Medulla oblongata (tissue), 1 donor: ENCODE measurements at regions not wholly inside any gene's neighbourhood (a gene's known extent, or its start where the extent isn't known, plus 50 kb on each side); places are given as distances from the start of the nearest gene placed in this dataset.
"Not testable (repeated sequence)": the region's sequence is repeated elsewhere in the genome, so short reads cannot be mapped to it uniquely, and the experiment has no call there.

Experiments
- DNase-seq: peaks from one replicate; pipeline ENCODE4 v3.0.0-alpha.2; 2015; ENCODE audit errors: extremely low spot score

DNA sequence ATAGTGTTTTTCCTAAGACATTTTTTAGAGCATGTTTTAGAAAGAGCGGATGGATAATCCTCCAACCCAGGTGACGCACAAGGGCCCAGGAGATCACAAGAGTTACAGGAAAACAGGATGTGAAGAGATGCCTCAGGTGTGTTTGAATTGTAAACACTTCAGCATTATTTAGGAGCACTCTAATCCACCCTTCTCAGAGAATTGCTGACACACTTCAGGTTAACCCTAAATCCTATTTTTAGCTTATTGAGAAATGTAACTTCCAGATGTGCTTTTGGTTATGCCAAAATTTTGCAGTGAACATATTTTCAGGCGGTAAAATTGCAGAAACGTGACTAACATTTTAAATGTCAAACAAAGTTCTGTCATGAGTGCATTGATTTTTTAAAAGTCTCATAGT, 755.4 kb upstream of the CTNND2 start:
- DNase-seq = no peak

DNA sequence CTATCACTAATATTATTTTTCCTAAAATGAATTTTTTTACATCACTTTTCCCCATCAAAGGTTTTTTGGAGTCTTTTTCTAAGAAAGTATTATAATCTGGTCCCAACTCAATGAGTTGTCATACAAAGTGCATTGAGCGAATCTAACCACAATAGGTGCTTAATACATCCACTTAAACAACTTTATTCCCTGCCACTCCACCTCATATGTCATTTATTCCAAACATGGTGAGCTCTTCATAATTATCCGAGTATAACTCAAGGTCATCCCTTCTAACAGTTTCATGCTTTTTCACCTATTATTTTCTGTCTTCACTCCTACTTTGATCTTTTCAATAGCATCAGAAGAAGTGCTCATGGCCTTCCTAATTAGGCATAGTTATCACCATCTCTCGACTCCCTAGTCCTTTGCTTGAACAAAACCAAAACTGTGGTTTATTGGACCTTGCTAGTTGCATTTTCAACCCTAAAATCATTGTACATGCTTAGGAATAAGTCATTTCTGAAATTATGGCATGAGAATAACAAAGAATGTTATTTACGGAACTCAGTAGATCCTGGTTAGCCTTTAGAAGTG, 754.7 kb upstream of the CTNND2 start:
- DNase-seq = no peak

DNA sequence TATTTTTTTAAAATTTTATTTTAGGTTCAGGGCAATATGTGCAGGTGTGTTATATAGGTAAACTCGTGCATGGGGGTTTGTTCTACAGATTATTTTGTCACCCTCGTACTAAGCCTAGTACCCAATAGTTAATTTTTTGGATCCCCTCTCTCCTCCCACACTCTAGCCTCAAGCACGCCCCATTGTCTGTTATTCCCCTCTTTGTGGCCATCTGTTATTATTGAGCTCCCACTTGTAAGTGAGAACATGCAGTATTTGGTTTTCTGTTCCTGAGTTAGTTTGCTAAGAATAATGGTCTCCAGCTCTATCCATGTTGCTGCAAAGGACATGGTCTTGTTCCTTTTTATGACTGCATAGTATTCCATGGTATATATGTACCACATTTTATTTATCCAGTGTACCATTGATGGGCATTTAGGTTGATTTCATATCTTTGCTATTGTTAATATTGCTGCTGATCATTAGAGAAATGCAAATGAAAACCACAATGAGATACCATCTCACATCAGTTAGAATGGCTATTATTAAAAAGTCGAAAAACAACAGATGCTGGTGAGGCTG, 753.7 kb upstream of the CTNND2 start:
- not testable (repeated sequence) for DNase-seq

DNA sequence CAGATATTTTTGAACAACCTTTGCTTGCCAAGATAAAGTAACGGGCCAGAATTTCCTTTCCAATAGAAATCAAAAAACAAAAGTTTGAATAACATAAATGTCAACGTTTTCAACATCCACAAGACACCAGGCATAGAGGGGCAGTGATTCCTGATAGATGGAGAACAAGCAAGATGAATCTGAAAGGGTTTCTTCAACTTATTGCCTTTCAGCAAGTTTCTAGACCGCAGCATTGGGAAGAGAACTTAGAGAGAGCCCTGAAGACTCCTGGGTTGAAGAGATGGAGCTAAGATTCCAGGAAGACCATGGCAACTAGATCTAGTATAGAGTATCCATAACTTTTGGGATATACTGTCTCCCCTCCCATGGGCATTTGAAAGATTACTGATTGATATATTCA, 751.4 kb upstream of the CTNND2 start:
- DNase-seq = no peak

DNA sequence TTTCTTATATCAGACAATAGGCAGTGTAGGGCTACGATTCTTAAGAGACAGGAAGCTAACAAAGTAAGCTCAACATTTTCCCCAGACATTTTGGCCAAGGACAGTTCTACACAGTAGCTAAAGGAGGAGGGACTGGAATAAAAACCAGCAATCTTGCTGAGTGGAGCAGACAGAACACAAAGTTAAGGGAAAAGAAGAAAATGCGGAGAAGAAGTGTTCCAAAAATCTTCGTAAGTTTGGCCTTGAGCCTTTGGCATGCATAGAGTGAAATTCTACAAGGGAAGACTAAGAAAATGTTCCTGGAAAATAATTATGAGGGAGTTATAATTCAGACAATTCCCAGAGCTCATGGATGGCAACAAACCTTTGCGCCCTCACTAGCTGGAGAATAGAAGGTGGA, 748.0 kb upstream of the CTNND2 start:
- no peak for DNase-seq

DNA sequence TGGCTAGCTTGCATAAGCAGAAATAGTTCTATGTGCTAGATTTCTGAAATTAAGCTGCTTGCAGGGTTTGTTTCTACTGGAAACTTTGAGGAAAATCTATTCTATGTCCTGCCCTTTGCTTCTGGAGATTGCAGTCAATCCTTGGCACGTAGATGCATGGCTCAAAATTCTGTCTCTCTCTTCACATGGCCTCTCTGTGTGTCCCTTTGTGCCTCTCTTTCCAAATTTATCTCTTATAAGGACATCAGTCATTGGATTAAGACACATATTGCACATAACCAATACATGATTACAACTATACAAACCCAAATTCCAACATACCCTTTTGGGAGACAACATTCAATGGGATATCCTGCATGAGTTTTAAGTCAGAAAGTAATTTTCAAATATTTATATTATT, 744.3 kb upstream of the CTNND2 start:
- no peak for DNase-seq

DNA sequence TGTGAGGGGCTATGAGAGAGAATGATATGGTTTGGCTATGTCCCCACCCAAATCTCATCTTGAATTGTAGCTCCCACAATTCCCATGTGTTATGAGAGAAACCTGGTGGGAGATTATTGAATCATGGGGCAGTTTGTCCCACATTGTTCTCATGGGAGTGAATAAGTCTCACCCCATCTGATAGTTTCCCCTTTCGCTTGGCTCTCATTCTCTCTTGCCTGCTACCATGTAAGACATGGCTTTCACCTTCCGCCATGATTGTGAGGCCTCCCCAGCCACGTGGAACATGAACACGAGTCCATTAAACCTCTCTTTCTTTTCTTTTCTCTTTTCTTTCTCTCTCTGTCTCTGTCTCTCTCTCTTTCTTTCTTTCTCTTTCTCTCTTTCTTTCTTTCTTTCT, 743.4 kb upstream of the CTNND2 start:
- DNase-seq = no peak

DNA sequence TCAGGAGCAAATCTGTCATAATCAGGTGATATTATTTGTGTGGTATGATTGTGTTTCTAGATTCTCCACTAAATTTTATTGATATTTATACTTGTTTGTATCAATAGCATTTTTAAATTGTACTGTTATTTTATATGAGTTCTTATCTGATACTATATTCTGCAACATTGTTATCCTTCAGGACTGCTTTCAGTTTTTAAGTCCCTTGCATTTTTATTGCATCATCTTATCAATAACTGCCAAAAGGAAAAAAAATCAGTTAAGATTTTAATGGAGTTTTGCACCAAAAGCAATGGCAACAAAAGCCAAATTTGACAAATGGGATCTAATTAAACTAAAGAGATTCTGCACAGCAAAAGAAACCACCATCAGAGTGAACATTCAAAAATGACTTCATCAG, 741.3 kb upstream of the CTNND2 start:
- no peak for DNase-seq

DNA sequence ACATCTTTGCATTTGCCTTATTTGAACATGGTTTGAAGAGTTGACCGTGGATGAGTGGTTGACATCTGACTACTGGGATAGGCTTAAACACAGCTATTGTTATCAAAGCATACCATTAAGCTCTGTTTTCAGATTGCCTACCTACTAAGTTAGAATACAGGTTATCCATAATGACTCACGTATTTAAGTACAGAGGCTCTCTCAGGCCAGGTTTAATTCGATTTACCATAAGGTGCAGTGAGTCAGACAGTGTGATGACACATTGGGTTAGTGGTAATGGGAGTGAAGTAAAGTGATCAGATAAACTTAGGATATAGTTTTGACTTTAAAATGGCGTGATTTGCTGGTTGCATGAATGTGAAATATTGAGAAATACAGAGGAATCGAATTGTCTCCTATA, 732.0 kb upstream of the CTNND2 start:
- DNase-seq = no peak

DNA sequence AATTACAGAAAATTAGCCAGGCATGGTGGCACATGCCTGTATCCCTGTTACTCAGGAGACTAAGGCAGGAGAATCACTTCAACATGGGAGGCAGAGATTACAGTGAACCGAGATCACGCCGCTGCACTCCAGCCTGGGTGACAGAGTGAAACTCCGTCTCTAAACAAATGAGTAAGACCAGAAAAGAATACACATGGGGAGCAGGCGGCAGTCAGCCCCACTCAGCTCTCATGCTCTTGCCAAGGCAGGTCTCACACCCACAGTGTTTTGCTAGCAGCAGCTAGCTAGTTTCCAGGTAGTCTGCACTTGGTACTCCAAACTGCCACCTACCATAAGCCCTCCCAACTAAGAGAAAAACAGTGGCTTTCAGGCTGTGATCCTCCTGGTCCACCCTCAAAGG, 722.3 kb upstream of the CTNND2 start:
- DNase-seq = no peak

DNA sequence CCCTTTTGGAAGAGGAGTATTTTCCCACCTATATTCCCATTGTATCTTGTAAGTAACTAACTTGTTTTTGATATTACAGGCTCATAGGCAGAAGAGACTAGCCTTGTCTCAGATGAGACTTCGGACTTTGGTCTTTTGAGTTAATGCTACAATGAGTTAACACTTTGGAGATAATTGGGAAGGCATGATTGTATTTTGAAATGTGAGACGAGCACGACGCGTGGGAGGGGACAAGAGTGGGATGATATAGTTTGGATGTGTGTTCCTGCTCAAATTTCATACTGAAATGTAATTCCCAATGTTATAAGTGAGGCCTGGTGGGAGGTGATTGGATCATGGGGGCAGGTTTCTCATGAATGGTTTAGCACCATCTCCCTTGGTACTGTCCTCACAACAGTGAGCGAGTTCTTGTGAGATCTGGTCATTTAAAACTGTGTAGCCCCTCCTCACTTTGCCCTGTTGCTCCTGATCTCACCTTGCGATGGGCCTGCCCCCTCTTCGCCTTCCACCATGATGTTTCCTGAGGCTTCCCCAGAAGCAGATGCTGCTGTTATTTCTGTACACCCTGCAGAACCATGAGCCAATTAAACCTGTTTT, 721.5 kb upstream of the CTNND2 start:
- no peak for DNase-seq

DNA sequence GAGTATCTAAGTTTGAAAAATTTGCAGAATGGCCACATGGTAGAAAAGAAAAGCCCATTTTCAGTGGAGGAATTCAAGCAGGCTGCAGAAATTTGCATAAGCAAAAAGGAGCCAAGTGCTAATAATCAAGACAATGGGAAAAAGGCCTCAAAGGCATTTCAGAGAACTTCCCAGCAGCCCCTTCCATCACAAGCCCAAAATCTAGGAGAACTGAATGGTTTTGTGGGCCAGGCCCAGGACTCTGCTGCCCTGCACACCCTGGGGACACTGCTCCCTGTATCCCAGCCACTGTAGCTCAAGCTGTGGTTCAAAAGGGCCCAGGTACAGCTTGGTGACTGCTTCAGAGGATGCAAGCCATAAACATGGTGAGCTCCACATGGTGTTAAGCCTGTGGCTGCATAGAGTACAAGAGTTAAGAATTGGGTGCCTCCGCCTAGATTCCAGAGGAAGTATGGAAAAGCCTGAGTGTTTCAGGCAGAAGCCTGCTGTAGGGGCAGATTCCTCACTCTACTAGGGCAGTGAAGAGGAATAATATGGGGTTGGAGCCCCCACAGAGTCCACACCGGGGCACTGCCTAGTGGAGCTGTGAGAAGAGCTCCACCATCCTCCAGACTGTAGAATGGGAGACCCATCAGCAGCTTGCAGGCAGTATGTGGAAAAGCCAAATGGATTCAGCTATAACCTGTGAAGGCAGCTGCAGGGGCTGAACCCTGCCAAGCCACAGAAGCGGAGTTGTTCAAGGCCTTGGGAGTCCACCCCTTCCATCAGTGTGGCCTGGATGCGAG, 720.7 kb upstream of the CTNND2 start:
- DNase-seq = no peak

DNA sequence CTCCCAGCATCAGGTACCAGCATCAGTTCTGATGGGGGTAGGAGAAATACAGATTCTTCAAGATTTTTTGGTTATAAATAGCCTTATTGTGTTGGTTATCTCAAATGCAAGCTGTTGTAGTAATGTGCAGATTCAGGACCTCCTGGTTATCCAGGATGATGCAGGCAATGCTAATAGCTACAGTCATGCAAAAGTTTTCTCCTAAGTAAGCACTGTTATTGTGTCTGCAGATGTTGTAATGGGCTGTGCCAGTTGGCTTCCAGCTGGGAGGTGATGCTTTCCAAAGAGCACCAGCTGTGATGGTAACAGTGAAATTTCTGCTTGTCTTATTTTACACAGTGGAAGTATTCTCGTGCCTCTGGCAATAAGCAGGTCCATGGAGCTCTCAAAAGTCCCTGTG, 719.2 kb upstream of the CTNND2 start:
- DNase-seq = no peak

DNA sequence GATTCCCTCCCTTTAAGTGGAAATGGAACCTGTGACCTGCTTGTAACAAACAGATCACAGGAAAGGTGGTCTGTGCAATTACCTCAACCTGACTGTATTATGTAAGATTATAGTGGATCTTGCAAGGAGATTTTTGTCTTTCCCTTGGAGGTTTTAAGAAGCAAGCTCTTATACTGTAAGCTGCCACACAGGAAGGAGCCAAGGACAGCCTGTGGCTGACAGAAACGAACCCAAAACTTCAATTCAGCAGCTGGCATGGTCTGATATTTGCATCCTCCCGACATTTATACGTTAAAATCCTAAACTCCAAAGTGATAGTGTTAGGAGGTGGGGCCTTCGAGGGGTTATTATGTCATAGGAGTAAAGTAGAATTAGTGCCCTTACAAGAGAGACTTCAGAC, 711.8 kb upstream of the CTNND2 start:
- no peak for DNase-seq

DNA sequence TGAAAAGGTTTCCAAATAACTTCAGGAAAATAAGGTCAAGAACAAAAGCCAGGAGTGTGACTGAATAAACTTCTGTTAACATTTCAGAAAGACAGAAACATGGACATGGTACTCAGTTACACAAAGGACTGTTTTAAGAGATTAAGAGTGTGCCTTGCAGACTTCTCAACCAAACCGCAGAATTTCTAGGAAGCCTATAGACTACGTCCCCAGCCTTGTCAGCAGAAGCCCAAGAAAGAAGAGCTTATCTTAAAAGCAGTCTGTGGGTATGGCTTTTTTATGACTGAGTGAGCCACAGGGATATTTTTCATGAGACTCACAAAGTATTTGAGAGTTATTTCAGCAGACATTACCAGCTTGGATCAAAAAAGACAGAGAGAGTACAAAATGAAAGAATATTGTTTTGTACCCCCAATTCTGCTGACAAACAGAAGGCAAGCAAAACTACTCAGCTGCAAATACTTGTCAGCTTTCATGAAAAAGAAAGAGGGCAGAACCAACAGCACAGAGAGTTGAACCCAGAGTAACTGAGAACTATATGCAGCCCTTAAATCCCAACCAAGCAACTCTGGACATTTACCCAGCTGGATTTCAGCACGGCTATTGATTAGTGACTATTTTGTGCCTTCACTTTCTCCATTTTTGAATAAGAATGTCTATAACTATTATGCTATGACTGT, 711.0 kb upstream of the CTNND2 start:
- no peak for DNase-seq

DNA sequence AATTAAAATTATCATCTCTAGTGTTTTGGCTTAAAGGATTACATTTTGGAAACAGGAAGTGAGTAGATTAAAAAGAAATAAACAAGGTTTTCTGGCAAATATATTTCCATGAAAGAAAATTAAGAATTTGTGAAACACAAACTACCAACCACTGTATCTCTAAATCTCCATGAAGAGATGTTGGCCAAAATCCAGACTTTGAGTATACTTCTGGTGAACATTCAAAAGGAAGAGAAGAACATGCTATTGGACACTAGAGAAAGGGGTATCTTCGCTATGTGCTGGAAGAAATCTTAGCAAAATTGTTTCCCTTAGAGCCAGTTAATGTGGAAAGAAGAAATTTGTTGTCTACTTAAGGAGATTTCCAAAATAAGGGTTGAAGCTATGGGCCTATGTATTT, 710.4 kb upstream of the CTNND2 start:
- DNase-seq = no peak

DNA sequence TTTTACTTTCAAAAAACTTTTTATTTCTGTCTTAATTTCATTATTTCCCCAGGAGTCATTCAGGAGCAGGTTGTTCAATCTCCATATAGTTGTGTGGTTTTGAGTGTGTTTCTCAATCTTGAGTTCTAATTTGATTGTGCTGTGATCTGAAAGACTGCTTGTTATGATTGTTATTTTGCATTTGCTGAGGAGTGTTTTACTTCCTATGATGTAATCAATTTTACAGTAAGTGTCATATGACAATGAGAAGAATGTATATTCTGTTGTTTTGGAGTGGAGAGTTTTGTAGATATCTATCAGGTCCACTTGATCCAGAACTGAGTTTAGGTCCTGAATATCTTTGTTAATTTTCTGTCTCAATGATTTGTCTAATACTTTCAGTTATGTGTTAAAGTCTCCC, 706.9 kb upstream of the CTNND2 start:
- DNase-seq = no peak

DNA sequence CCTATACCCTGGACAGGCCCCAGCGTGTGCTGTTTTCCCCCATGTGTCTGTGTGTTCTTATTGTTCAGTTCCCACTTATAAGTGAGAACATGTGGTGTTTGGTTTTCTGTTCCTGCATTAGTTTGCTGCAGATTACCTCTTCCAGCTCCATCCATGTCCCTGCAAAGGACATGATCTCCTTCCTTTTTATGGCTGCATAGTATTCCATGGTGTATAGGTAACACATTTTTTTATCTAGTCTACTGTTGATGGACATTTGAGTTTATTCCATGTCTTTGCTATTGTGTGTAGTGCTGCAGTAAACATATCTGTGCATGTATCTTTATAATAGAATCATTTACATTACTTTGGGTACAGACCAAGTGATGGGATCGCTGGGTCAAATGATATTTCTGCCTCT, 703.6 kb upstream of the CTNND2 start:
- DNase-seq = not testable (repeated sequence)

DNA sequence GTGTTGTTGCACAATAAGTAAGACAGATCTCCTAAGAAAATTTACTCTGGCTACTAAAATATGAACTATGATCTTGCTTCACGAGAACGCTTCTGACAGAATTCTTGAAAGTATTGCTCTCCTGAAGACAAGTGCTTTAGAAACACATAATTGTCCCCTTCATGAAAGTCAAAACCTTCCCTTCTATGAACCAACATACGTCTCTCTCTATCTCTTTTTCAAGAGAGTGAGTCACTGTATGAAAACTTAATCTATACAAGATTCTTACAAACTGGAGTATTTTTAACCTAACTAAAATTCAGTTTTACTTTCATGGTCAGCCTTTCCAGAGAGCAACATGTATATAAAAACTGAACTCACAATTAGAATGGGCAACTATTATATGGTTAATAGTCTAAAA, 688.0 kb upstream of the CTNND2 start:
- no peak for DNase-seq

DNA sequence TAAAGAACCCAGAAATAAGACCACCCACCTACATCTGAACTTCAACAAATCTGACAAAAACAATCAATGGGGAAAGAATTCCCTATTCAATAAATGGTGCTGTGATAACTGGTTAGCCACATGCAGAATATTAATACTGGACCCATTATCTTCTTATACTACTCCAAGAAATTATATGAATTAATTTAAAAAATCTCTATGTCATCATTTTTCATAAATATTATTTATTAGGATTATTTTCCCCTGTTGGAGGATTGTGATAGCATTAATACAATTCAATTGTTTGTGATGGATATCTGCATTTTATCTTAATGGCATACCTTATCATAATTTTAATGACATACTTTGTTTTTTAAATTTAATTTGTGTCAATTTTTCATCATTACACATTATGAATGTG, 682.2 kb upstream of the CTNND2 start:
- no peak for DNase-seq

DNA sequence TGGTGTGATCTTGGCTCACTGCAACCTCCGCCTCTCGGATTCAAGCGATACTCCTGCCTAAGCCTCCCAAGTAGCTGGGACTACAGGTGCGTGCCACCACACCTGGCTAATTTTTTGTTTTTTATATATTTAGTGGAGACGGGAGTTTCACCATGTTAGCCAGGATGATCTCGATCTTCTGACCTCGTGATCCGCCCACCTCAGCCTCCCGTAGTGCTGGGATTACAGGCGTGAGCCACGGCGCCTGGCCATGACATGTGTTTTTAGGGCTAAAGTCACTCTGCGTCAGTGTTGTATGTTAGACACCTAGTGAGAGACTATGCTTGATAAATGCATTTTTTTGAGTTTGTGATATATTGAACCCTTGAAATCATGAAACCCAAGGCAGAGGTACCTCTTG, 674.6 kb upstream of the CTNND2 start:
- not testable (repeated sequence) for DNase-seq

DNA sequence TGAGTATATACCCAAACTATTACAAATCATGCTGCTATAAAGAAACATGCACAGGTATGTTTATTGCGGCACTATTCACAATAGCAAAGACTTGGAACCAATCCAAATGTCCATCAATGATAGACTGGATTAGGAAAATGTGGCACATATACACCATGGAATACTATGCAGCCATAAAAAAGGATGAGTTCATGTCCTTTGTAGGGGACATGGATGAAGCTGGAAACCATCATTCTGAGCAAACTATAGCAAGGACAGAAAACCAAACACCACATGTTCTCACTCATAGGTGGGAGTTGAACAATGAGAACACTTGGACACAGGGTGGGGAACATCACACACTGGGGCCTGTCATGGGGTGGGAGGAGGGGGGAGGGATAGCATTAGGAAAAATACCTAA, 672.7 kb upstream of the CTNND2 start:
- not testable (repeated sequence) for DNase-seq
